Stomach (tissue), 8 donors: ENCODE measurements at regions not wholly inside any gene's neighbourhood (a gene's known extent, or its start where the extent isn't known, plus 50 kb on each side); places are given as distances from the start of the nearest gene placed in this dataset.

Experiments used
- DNase-seq, 2 donors: peaks; one replicate each; pipeline versions ENCODE4 v3.0.0 to v3.0.0-alpha.2; 2013 to 2019
- H3K27ac ChIP-seq, 5 donors: fragments of 200-600 bp in 4 of 5; sonication (generic) in 4 of 5; one replicate each; pipeline ENCODE4 v1.5.1; 2013 to 2019; ENCODE audit warnings: mild to moderate bottlenecking in 1 of 5, moderate library complexity in 1 of 5
- H3K27me3 ChIP-seq, 3 donors: fragments of 200-600 bp; sonication (generic); one replicate each; pipeline ENCODE4 v1.5.1; 2017 to 2019; ENCODE audit warnings: mixed run types in 1 of 3
- H3K36me3 ChIP-seq, 4 donors: fragments of 200-600 bp; sonication (generic); 1 replicate in 3 of 4; 2 replicates in 1 of 4; pipeline ENCODE4 v1.5.1; 2016 to 2019
- H3K4me1 ChIP-seq, 4 donors: fragments of 200-600 bp; sonication (generic); one replicate each; pipeline ENCODE4 v1.5.1; 2016 to 2019
- H3K4me3 ChIP-seq, 4 donors: fragments of 200-600 bp; sonication (generic) in 3 of 4; one replicate each; pipeline ENCODE4 v1.5.1; 2016 to 2019; ENCODE audit warnings: mild to moderate bottlenecking in 1 of 4
- H3K9me3 ChIP-seq, 4 donors: fragments of 200-600 bp; sonication (generic); one replicate each; pipeline ENCODE4 v1.5.1; 2016 to 2019
- EP300 ChIP-seq: sonication (generic); formaldehyde crosslinking; IDR thresholded peaks from one replicate; pipeline ENCODE4 v1.6.1; 2017; ENCODE audit warnings: antibody characterized with exemption
- POLR2A ChIP-seq, 4 donors: fragments of 450-650 bp; IDR thresholded peaks; one replicate each; pipeline ENCODE4 v1.6.1; 2016; ENCODE audit warnings: antibody characterized with exemption in 4 of 4, control low read depth in 2 of 4, mild to moderate bottlenecking in 1 of 4, moderate library complexity in 1 of 4
- POLR2AphosphoS5 ChIP-seq, 3 donors: sonication (generic); formaldehyde crosslinking; IDR thresholded peaks; one replicate each; pipeline ENCODE4 v1.6.1; 2016; ENCODE audit warnings: antibody characterized with exemption in 3 of 3
- WGBS, 5 donors: extraction: QIAGEN DNeasy Blood & Tissue Kit in 3 of 5; methylation state at CpG; one replicate each; pipeline versions ENCODE4 v1.1.5 to v1.1.7; 2013 to 2018; 5-methylcytosine and 5-hydroxymethylcytosine counted together
- intact Hi-C: fragments of 100-400 bp; cut with DNase I; formaldehyde crosslinking; loops from one replicate; pipeline ENCODE4 v1.15.1; 2023; ENCODE audit warnings: low total_unique reads
- TF ChIP-seq, protein P1 (sequence below), 7 experiments: fragments of 450-650 bp in 4 of 7; fragments of 200-600 bp in 3 of 7; sonication (generic) in 3 of 7; IDR thresholded peaks; one replicate each; pipeline ENCODE4 v1.5.1; 2016 to 2019; ENCODE audit warnings: antibody characterized with exemption in 7 of 7, control low read depth in 2 of 7, mild to moderate bottlenecking in 1 of 7
- donor health status: healthy with polysubstance abuse.
- donor health status: Bipolar disorder and iron deficiency.
- donor health status: healthy.

DNA sequence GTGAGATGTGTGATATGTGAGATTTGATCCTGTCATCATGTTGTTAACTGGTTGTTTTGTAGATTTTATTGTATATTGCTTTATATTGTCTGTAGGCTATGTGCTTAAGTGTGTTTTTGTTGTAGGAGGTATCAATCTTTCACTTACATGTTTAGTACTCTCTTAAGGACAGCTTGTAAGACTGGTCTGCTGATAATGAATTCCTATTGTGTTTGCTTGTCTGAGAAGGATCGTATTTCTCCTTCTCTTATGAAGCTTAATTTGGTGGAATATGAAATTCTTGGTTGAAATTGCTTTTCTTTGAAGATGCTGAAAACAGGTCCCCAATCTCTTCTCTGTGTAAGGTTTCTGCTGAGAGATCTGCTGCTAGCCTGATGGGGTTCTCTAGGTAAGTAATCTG lies 94.5 kb upstream of the ARHGAP5 start:
- H3K36me3 ChIP-seq = no peaks in the 10 kb centered on the region
- H3K4me1 ChIP-seq = no peaks in the 10 kb centered on the region
- no peak for TF ChIP-seq POLR2A (IDR thresholded peaks at IDR 0.05)
- no peak for TF ChIP-seq EP300
- TF ChIP-seq POLR2AphosphoS5 (IDR thresholded peaks at IDR 0.05) = no peak
- TF ChIP-seq, protein P1, sequence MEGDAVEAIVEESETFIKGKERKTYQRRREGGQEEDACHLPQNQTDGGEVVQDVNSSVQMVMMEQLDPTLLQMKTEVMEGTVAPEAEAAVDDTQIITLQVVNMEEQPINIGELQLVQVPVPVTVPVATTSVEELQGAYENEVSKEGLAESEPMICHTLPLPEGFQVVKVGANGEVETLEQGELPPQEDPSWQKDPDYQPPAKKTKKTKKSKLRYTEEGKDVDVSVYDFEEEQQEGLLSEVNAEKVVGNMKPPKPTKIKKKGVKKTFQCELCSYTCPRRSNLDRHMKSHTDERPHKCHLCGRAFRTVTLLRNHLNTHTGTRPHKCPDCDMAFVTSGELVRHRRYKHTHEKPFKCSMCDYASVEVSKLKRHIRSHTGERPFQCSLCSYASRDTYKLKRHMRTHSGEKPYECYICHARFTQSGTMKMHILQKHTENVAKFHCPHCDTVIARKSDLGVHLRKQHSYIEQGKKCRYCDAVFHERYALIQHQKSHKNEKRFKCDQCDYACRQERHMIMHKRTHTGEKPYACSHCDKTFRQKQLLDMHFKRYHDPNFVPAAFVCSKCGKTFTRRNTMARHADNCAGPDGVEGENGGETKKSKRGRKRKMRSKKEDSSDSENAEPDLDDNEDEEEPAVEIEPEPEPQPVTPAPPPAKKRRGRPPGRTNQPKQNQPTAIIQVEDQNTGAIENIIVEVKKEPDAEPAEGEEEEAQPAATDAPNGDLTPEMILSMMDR (IDR thresholded peaks at IDR 0.05) = no peak
- DNase-seq = no peak
- H3K27ac ChIP-seq = no peak overlapping the region
- WGBS, 5 donors = 83 to 94% (median 89%) methylated on average over 1 of the region's 1 CpG
- intact Hi-C loops = no loop called here
- no peaks in the 10 kb centered on the region for H3K27me3 ChIP-seq
- H3K4me3 ChIP-seq = no peak overlapping the region
- peaks cover 0 to 30% (median 18%) of the 10 kb centered on the region in 4 donors for H3K9me3 ChIP-seq

DNA sequence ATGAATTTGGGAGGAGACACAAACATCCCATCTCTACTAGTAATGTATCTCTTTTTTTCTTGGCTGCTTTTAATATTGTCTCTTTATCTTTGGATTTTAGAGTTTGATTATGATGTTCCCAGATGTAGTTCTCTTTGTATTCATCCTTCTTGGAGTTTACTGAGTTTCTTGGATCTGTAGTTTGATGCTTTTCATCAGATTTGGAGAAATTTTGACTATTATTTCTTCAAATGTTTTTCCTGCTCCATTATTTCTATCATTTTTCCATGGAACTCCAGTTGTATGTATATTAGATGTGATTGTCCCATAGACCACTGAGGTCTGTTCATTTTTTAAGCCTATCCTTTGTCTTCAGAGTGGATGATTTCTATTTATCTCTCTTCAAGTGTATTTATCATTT lies 90.7 kb upstream of the ARHGAP5 start:
- TF ChIP-seq, protein P1 (IDR thresholded peaks at IDR 0.05) = no peak
- no peak for TF ChIP-seq POLR2A (IDR thresholded peaks at IDR 0.05)
- no peak for TF ChIP-seq POLR2AphosphoS5 (IDR thresholded peaks at IDR 0.05)
- Histone ChIP-seq H3K9me3 (peaks cover 0 to 30% (median 18%) of the 10 kb centered on the region in 4 donors), H3K27ac (no peak overlapping the region), H3K27me3 (no peaks in the 10 kb centered on the region), H3K4me1 (peaks cover 0 to 3% (median 0%) of the 10 kb centered on the region in 4 donors), H3K36me3 (no peaks in the 10 kb centered on the region), H3K4me3 (no peak overlapping the region)
- intact Hi-C loops = no loop called here
- no peak for DNase-seq

DNA sequence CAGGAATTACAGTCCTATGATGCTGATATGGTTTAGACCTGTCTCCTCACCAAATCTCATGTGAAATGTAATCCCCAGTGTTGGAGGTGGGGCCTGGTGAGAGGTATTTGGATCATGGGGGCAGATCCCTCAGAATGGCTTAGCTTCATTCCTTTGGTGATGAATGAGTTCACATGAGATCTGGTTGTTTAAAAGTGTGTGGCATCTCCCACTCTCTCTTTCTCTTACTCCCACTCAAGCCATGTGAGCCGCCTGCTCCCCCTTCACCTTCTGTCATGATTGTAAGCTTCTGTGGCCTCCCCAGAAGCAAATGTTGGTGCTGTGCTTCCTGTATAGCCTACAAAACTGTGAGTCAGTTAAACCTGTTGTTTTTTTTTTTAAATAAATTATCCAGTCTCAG lies 89.4 kb upstream of the ARHGAP5 start:
- no peaks in the 10 kb centered on the region for H3K36me3 ChIP-seq
- intact Hi-C loops = no loop called here
- no peak for TF ChIP-seq POLR2A (IDR thresholded peaks at IDR 0.05)
- no peak for TF ChIP-seq POLR2AphosphoS5 (IDR thresholded peaks at IDR 0.05)
- no peak for TF ChIP-seq EP300
- TF ChIP-seq, protein P1 (IDR thresholded peaks at IDR 0.05) = no peak
- H3K27ac ChIP-seq = no peak overlapping the region
- no peak for DNase-seq
- no peaks in the 10 kb centered on the region for H3K27me3 ChIP-seq
- WGBS, 5 donors = 94 to 100% (median 95%) methylated on average over 1 of the region's 1 CpG
- H3K9me3 ChIP-seq = peaks cover 0 to 20% (median 13%) of the 10 kb centered on the region in 4 donors
- peaks cover 0 to 11% (median 0%) of the 10 kb centered on the region in 4 donors for H3K4me1 ChIP-seq
- no peak overlapping the region for H3K4me3 ChIP-seq

DNA sequence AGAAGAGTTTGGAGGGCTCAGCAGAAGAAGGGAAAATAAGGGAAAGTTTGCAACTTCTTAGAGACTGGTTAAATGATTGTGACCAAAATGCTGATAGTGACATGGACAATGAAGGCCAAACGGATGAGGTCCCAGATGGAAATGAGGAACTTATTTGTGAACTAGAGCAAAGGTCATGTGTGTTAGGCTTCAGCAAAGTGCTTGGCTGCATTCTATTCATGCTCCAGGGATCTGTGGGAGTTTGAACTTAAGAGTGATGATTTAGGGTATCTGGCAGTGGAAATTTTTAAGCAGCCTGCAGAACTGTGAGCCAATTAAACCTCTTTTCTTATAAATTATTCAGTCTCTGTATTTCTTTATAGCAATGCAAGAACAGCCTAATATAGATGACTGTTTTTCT lies 88.9 kb upstream of the ARHGAP5 start:
- no peaks in the 10 kb centered on the region for H3K27me3 ChIP-seq
- H3K4me3 ChIP-seq = no peak overlapping the region
- peaks cover 0 to 11% (median 0%) of the 10 kb centered on the region in 4 donors for H3K4me1 ChIP-seq
- WGBS, 5 donors = 39 to 71% (median 63%) methylated on average over 1 of the region's 1 CpG
- peaks cover 0 to 16% (median 9%) of the 10 kb centered on the region in 4 donors for H3K9me3 ChIP-seq
- no peak for TF ChIP-seq POLR2A (IDR thresholded peaks at IDR 0.05)
- DNase-seq = no peak
- intact Hi-C loops = no loop called here
- no peak overlapping the region for H3K27ac ChIP-seq
- H3K36me3 ChIP-seq = no peaks in the 10 kb centered on the region

DNA sequence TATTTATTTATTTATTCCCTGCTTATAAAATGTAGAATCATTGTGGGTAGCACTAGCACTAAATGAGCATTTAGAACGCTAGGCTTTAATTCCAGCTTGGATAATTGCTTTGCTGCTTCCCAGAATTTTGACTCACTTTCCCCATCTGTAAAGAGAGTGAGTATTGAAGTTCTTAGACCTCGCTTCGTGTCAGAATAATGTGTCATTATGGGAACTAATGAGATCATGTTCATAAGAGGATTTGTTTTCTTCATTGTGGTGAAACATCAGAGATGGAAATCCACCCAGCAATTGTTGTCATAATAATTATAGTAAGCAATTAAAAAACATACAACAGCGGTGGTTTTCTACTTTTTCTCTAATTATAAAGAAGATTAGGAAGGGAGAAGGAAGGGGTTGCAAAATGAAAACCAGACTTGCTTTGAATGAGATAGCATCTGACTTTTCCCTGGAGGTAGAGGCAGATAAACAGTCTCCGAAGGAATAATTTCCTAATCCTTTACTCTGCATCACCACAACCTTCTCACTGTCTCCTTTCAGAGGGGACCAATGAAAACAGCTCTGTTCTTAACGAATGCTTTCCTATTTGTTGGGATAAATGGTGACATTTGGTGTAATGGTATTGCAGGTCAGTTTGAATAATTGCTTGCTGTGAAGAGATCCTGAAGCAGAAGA lies 86.8 kb upstream of the ARHGAP5 start:
- Histone ChIP-seq H3K9me3 (peaks cover 0 to 10% (median 6%) of the 10 kb centered on the region in 4 donors), H3K36me3 (no peaks in the 10 kb centered on the region), H3K4me3 (no peak overlapping the region), H3K27ac (no peak overlapping the region), H3K4me1 (peaks cover 0 to 11% (median 0%) of the 10 kb centered on the region in 4 donors), H3K27me3 (no peaks in the 10 kb centered on the region)
- DNase-seq = no peak
- TF ChIP-seq POLR2A (IDR thresholded peaks at IDR 0.05) (no peak), EP300 (no peak), POLR2AphosphoS5 (IDR thresholded peaks at IDR 0.05) (no peak)
- TF ChIP-seq, protein P1 (IDR thresholded peaks at IDR 0.05) = no peak
- intact Hi-C loops = no loop called here
- WGBS, 5 donors = 57 to 81% (median 70%) methylated on average over 6 of the region's 6 CpGs
